ENCODE measurements at regions not wholly inside any gene's neighbourhood (a gene's known extent, or its start where the extent isn't known, plus 50 kb on each side); places are given as distances from the start of the nearest gene placed in this dataset.
A peak's percentile ranks its signal among the peaks of the same experiment; 100 is the strongest.

- no peak overlapping the region for H3K4me3 ChIP-seq (ENCODE audit: low read depth, low read length)
- H3K36me3 ChIP-seq (ENCODE audit: control insufficient read depth, insufficient read depth, low read length) = no peaks in the 10 kb centered on the region
- no peaks in the 10 kb centered on the region for H3K27me3 ChIP-seq (ENCODE audit: control insufficient read depth, insufficient read depth, low read length)
- FAIRE-seq (no peak), DNase-seq (ENCODE audit: low read depth) (no peak)
- no peak for TF ChIP-seq CTCF (IDR thresholded peaks at IDR 0.05; ENCODE audit: insufficient read depth, low read length, severe bottlenecking)
These were observed 249.9 kb downstream of the PTBP2 start for GRCh38 chr1:96971439-96971838.

- no peak for DNase-seq (ENCODE audit: low read depth)
- H3K27me3 ChIP-seq (ENCODE audit: control insufficient read depth, insufficient read depth, low read length) = no peaks in the 10 kb centered on the region
- no peaks in the 10 kb centered on the region for H3K36me3 ChIP-seq (ENCODE audit: control insufficient read depth, insufficient read depth, low read length)
- TF ChIP-seq CTCF (IDR thresholded peaks at IDR 0.05; ENCODE audit: insufficient read depth, low read length, severe bottlenecking) = no peak
- no peak for FAIRE-seq
- no peak overlapping the region for H3K4me3 ChIP-seq (ENCODE audit: low read depth, low read length)
These were observed 250.4 kb downstream of the PTBP2 start for GRCh38 chr1:96971849-96972602.

GRCh38 chr1:96973605-96974004 is 252.0 kb downstream of the PTBP2 start:
- FAIRE-seq = no peak
- Histone ChIP-seq H3K36me3 (ENCODE audit: control insufficient read depth, insufficient read depth, low read length) (no peaks in the 10 kb centered on the region), H3K4me3 (ENCODE audit: low read depth, low read length) (no peak overlapping the region), H3K27me3 (ENCODE audit: control insufficient read depth, insufficient read depth, low read length) (no peaks in the 10 kb centered on the region)
- TF ChIP-seq CTCF (IDR thresholded peaks at IDR 0.05; ENCODE audit: insufficient read depth, low read length, severe bottlenecking) = no peak
- peak; percentile 40 for DNase-seq (ENCODE audit: low read depth)

- no peak overlapping the region for H3K4me3 ChIP-seq (ENCODE audit: low read depth, low read length)
- FAIRE-seq (no peak), DNase-seq (ENCODE audit: low read depth) (no peak)
- no peak for TF ChIP-seq CTCF (IDR thresholded peaks at IDR 0.05; ENCODE audit: insufficient read depth, low read length, severe bottlenecking)
- no peaks in the 10 kb centered on the region for H3K27me3 ChIP-seq (ENCODE audit: control insufficient read depth, insufficient read depth, low read length)
- H3K36me3 ChIP-seq (ENCODE audit: control insufficient read depth, insufficient read depth, low read length) = no peaks in the 10 kb centered on the region
These were observed 256.9 kb downstream of the PTBP2 start for GRCh38 chr1:96978444-96978843.

- H3K36me3 ChIP-seq (ENCODE audit: control insufficient read depth, insufficient read depth, low read length) = no peaks in the 10 kb centered on the region
- no peak for TF ChIP-seq CTCF (IDR thresholded peaks at IDR 0.05; ENCODE audit: insufficient read depth, low read length, severe bottlenecking)
- FAIRE-seq = no peak
- H3K27me3 ChIP-seq (ENCODE audit: control insufficient read depth, insufficient read depth, low read length) = no peaks in the 10 kb centered on the region
- no peak for DNase-seq (ENCODE audit: low read depth)
- H3K4me3 ChIP-seq (ENCODE audit: low read depth, low read length) = no peak overlapping the region
These were observed 257.3 kb downstream of the PTBP2 start for GRCh38 chr1:96978901-96979300.
